ENCODE measurements at regions not wholly inside any gene's neighbourhood (a gene's known extent, or its start where the extent isn't known, plus 50 kb on each side); places are given as distances from the start of the nearest gene placed in this dataset.

- Histone ChIP-seq H3K27me3 (ENCODE audit: control insufficient read depth, insufficient read depth, low read length, poor library complexity, severe bottlenecking) (no peaks in the 10 kb centered on the region), H3K4me3 (ENCODE audit: low read length) (no peak overlapping the region), H3K36me3 (ENCODE audit: control insufficient read depth, insufficient read depth, low read length) (no peaks in the 10 kb centered on the region), H3K9ac (ENCODE audit: extremely low read depth, low read length, poor library complexity, severe bottlenecking) (no peak overlapping the region), H3K9me3 (ENCODE audit: control insufficient read depth, low read length) (no peaks in the 10 kb centered on the region), H3K4me1 (ENCODE audit: control insufficient read depth, insufficient read depth, low read length) (no peaks in the 10 kb centered on the region), H3K27ac (ENCODE audit: low read depth, low read length) (no peak overlapping the region)
- TF ChIP-seq, protein P1, sequence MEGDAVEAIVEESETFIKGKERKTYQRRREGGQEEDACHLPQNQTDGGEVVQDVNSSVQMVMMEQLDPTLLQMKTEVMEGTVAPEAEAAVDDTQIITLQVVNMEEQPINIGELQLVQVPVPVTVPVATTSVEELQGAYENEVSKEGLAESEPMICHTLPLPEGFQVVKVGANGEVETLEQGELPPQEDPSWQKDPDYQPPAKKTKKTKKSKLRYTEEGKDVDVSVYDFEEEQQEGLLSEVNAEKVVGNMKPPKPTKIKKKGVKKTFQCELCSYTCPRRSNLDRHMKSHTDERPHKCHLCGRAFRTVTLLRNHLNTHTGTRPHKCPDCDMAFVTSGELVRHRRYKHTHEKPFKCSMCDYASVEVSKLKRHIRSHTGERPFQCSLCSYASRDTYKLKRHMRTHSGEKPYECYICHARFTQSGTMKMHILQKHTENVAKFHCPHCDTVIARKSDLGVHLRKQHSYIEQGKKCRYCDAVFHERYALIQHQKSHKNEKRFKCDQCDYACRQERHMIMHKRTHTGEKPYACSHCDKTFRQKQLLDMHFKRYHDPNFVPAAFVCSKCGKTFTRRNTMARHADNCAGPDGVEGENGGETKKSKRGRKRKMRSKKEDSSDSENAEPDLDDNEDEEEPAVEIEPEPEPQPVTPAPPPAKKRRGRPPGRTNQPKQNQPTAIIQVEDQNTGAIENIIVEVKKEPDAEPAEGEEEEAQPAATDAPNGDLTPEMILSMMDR (conservative IDR thresholded peaks at IDR 0.05), result no peak
- DNase-seq, result no peak
- Mint-ChIP-seq H3K36me3 (ENCODE audit: low read depth) (no peaks in the 10 kb centered on the region), H3K9me3 (no peaks in the 10 kb centered on the region), H3K27me3 (ENCODE audit: insufficient read depth) (no peaks in the 10 kb centered on the region), H3K27ac (no peak overlapping the region), H3K4me1 (peaks cover 2% of the 10 kb centered on the region), H3K4me3 (no peak overlapping the region)
Measured at GRCh38 chrX:87374324-87374723, 143.3 kb upstream of the KLHL4 start.

GRCh38 chrX:87376896-87377295 is 140.7 kb upstream of the KLHL4 start:
- Histone ChIP-seq H3K9ac (ENCODE audit: extremely low read depth, low read length, poor library complexity, severe bottlenecking) (no peak overlapping the region), H3K36me3 (ENCODE audit: control insufficient read depth, insufficient read depth, low read length) (no peaks in the 10 kb centered on the region), H3K9me3 (ENCODE audit: control insufficient read depth, low read length) (no peaks in the 10 kb centered on the region), H3K27me3 (ENCODE audit: control insufficient read depth, insufficient read depth, low read length, poor library complexity, severe bottlenecking) (no peaks in the 10 kb centered on the region), H3K27ac (ENCODE audit: low read depth, low read length) (no peak overlapping the region), H3K4me1 (ENCODE audit: control insufficient read depth, insufficient read depth, low read length) (no peaks in the 10 kb centered on the region), H3K4me3 (ENCODE audit: low read length) (no peak overlapping the region)
- H3K9me3 Mint-ChIP-seq, result no peaks in the 10 kb centered on the region
- WGBS, 2 experiments (ENCODE audit: insufficient coverage in 1 of 2, insufficient read length in 1 of 2), result 92 to 94% methylated on average over 2 to 3 of the region's 4 CpGs
- no peak overlapping the region for H3K27ac Mint-ChIP-seq
- no peak overlapping the region for H3K4me3 Mint-ChIP-seq
- no peaks in the 10 kb centered on the region for H3K36me3 Mint-ChIP-seq (ENCODE audit: low read depth)
- TF ChIP-seq, protein P1 (conservative IDR thresholded peaks at IDR 0.05), result no peak
- no peak for DNase-seq
- H3K4me1 Mint-ChIP-seq, result peaks cover 2% of the 10 kb centered on the region
- no peaks in the 10 kb centered on the region for H3K27me3 Mint-ChIP-seq (ENCODE audit: insufficient read depth)

DNA sequence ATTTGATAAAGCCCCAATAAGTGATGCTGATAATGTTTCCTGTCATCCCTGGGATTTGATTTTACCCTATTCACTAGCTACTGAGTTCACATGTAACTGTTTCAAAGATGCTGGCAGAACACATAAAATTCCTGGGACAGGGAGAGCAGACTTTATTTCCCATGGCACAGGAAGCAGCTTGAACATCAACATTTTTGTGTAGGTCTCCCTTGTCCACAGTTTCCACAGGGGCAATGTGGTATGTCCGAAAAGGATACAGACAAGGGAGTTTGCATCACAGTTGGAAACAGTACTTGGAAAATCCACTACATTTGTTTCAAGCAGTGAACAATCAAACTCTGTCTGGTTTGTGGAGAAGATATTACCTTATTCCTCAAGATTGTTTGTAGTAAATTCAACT is 129.2 kb upstream of the KLHL4 start:
- H3K4me3 Mint-ChIP-seq, result no peak overlapping the region
- WGBS, 2 experiments (ENCODE audit: insufficient coverage in 1 of 2, insufficient read length in 1 of 2), result 100% methylated on average over 1 of the region's 1 CpG
- no peaks in the 10 kb centered on the region for H3K36me3 ChIP-seq (ENCODE audit: control insufficient read depth, insufficient read depth, low read length)
- peaks cover 3% of the 10 kb centered on the region for H3K4me1 ChIP-seq (ENCODE audit: control insufficient read depth, insufficient read depth, low read length)
- no peaks in the 10 kb centered on the region for H3K9me3 ChIP-seq (ENCODE audit: control insufficient read depth, low read length)
- no peak overlapping the region for H3K4me3 ChIP-seq (ENCODE audit: low read length)
- DNase-seq, result no peak
- TF ChIP-seq, protein P1 (conservative IDR thresholded peaks at IDR 0.05), result no peak
- H3K27me3 Mint-ChIP-seq (ENCODE audit: insufficient read depth), result no peaks in the 10 kb centered on the region
- no peak overlapping the region for H3K27ac ChIP-seq (ENCODE audit: low read depth, low read length)
- H3K4me1 Mint-ChIP-seq, result peaks cover 24% of the 10 kb centered on the region
- H3K36me3 Mint-ChIP-seq (ENCODE audit: low read depth), result no peaks in the 10 kb centered on the region
- H3K27ac Mint-ChIP-seq, result no peak overlapping the region
- H3K27me3 ChIP-seq (ENCODE audit: control insufficient read depth, insufficient read depth, low read length, poor library complexity, severe bottlenecking), result no peaks in the 10 kb centered on the region
- peaks cover 3% of the 10 kb centered on the region for H3K9me3 Mint-ChIP-seq
- H3K9ac ChIP-seq (ENCODE audit: extremely low read depth, low read length, poor library complexity, severe bottlenecking), result no peak overlapping the region
